ENCODE measurements at regions not wholly inside any gene's neighbourhood (a gene's known extent, or its start where the extent isn't known, plus 50 kb on each side); places are given as distances from the start of the nearest gene placed in this dataset.

DNA sequence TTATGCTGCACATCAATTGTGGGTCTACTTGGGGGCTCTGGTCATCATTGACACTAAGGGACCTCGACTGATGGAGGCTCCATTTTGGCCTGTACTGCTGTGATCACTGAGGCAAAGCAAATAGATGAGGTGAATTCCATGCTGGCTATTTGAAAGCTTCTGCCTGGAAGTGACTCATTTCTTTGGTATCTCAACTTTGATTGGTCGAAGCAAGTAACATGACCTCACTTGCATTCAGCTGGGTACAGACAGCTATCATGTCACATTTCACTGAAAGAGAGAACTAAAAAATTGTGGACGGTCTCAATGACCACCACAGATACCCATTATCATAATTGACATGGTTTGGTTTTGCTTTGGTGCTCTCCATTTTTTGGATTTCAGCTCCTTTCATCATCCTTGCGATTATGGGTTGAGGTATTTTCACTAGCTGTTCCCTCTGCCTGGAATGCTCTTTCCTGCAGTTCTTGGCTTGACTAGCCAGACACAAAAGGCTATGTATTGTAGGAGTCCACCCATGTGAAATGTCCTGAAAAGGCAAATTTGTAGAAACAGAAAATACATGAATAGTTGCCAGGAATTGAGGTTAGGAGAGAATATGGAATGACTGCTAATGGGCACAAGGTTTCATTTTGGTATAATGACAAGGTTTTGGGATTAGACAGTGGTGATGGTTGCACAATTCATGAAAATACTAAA, 369.2 kb upstream of the LCORL start:
- Histone ChIP-seq H3K9me2 (ENCODE audit: insufficient read depth) (no peaks in the 10 kb centered on the region), H3K36me3 (ENCODE audit: low read depth) (no peaks in the 10 kb centered on the region), H3K27ac (no peak overlapping the region), H3K27me3 (ENCODE audit: insufficient read depth, low read depth) (no peaks in the 10 kb centered on the region), H3K4me3 (no peak overlapping the region), H3K4me1 (replicated peaks; ENCODE audit: insufficient read depth) (no peaks in the 10 kb centered on the region), H3K4me2 (no peak overlapping the region), H3F3A (ENCODE audit: insufficient read depth, low read depth) (no peaks in the 10 kb centered on the region), H3K9me3 (ENCODE audit: insufficient read depth, low read depth) (no peaks in the 10 kb centered on the region), H2AFZ (no peak overlapping the region), H3K79me2 (ENCODE audit: low read depth) (no peaks in the 10 kb centered on the region), H4K20me1 (ENCODE audit: insufficient read depth) (no peaks in the 10 kb centered on the region)
- intact Hi-C loops (cut with micrococcal nuclease; ENCODE audit: unreplicated experiment), result no loop called here
- no TSS peak for BruUV-seq (replicated peaks)
- ChIA-PET POLR2A (ENCODE audit: unreplicated experiment) (no interaction called here), CTCF (no interaction called here)
- no peak for TF ChIP-seq EZH2 (IDR thresholded peaks at IDR 0.05; ENCODE audit: low read depth)
- TF ChIP-seq, protein P1, sequence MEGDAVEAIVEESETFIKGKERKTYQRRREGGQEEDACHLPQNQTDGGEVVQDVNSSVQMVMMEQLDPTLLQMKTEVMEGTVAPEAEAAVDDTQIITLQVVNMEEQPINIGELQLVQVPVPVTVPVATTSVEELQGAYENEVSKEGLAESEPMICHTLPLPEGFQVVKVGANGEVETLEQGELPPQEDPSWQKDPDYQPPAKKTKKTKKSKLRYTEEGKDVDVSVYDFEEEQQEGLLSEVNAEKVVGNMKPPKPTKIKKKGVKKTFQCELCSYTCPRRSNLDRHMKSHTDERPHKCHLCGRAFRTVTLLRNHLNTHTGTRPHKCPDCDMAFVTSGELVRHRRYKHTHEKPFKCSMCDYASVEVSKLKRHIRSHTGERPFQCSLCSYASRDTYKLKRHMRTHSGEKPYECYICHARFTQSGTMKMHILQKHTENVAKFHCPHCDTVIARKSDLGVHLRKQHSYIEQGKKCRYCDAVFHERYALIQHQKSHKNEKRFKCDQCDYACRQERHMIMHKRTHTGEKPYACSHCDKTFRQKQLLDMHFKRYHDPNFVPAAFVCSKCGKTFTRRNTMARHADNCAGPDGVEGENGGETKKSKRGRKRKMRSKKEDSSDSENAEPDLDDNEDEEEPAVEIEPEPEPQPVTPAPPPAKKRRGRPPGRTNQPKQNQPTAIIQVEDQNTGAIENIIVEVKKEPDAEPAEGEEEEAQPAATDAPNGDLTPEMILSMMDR (conservative IDR thresholded peaks at IDR 0.05), result no peak
- DNase-seq, result no peak

DNA sequence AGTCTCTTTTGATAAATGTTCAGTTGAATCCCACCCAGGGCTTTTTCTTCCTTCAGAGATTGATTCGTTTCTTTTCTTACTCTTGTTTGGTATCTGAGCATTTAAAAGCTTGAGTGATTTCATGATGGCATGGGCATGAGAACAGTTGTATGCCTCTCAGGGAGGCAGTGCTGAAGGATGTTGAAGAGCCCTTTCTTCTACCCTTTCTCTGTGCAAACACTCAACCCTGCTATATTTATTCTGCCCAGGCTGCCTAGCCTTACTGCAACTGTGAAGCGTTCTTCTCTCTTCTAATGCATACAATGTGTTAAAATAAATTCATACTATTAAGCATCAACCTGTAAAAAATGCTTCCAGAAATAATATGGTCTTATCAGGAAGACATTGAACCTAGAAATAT, 367.6 kb upstream of the LCORL start:
- ChIA-PET POLR2A (ENCODE audit: unreplicated experiment) (no interaction called here), CTCF (no interaction called here)
- BruUV-seq (replicated peaks), result no TSS peak
- TF ChIP-seq, protein P1 (conservative IDR thresholded peaks at IDR 0.05), result no peak
- TF ChIP-seq EZH2 (IDR thresholded peaks at IDR 0.05; ENCODE audit: low read depth), result no peak
- Histone ChIP-seq H3K27ac (no peak overlapping the region), H2AFZ (no peak overlapping the region), H3K4me1 (replicated peaks; ENCODE audit: insufficient read depth) (no peaks in the 10 kb centered on the region), H3K4me3 (no peak overlapping the region), H3K9me3 (ENCODE audit: insufficient read depth, low read depth) (no peaks in the 10 kb centered on the region), H3K27me3 (ENCODE audit: insufficient read depth, low read depth) (no peaks in the 10 kb centered on the region), H3K36me3 (ENCODE audit: low read depth) (no peaks in the 10 kb centered on the region), H4K20me1 (ENCODE audit: insufficient read depth) (no peaks in the 10 kb centered on the region), H3K79me2 (ENCODE audit: low read depth) (no peaks in the 10 kb centered on the region), H3F3A (ENCODE audit: insufficient read depth, low read depth) (no peaks in the 10 kb centered on the region), H3K9me2 (ENCODE audit: insufficient read depth) (no peaks in the 10 kb centered on the region), H3K4me2 (no peak overlapping the region)
- intact Hi-C loops (cut with micrococcal nuclease; ENCODE audit: unreplicated experiment), result no loop called here
- DNase-seq, result no peak

GRCh38 chr4:18388039-18388438, 366.5 kb upstream of the LCORL start:
- Histone ChIP-seq H2AFZ (no peak overlapping the region), H3K27ac (no peak overlapping the region), H3F3A (ENCODE audit: insufficient read depth, low read depth) (no peaks in the 10 kb centered on the region), H3K9me3 (ENCODE audit: insufficient read depth, low read depth) (no peaks in the 10 kb centered on the region), H3K4me3 (no peak overlapping the region), H3K36me3 (ENCODE audit: low read depth) (no peaks in the 10 kb centered on the region), H3K9me2 (ENCODE audit: insufficient read depth) (no peaks in the 10 kb centered on the region), H3K79me2 (ENCODE audit: low read depth) (no peaks in the 10 kb centered on the region), H3K4me1 (replicated peaks; ENCODE audit: insufficient read depth) (no peaks in the 10 kb centered on the region), H3K27me3 (ENCODE audit: insufficient read depth, low read depth) (no peaks in the 10 kb centered on the region), H3K4me2 (no peak overlapping the region), H4K20me1 (ENCODE audit: insufficient read depth) (no peaks in the 10 kb centered on the region)
- no TSS peak for BruUV-seq (replicated peaks)
- ChIA-PET CTCF (no interaction called here), POLR2A (ENCODE audit: unreplicated experiment) (no interaction called here)
- no peak for DNase-seq
- TF ChIP-seq, protein P1 (conservative IDR thresholded peaks at IDR 0.05), result no peak
- TF ChIP-seq EZH2 (IDR thresholded peaks at IDR 0.05; ENCODE audit: low read depth), result no peak
- intact Hi-C loops (cut with micrococcal nuclease; ENCODE audit: unreplicated experiment), result no loop called here

Measured in PC-9 (cell line).